Fibroblast of the conjunctiva (primary cell): ENCODE measurements at regions not wholly inside any gene's neighbourhood (a gene's known extent, or its start where the extent isn't known, plus 50 kb on each side); places are given as distances from the start of the nearest gene placed in this dataset.
"Not testable (repeated sequence)": the region's sequence is repeated elsewhere in the genome, so short reads cannot be mapped to it uniquely, and the experiment has no call there.

Source experiments
- DNase-seq: peaks from one replicate; pipeline ENCODE4 v3.0.0-alpha.2; 2010; ENCODE audit warnings: low read depth

DNA sequence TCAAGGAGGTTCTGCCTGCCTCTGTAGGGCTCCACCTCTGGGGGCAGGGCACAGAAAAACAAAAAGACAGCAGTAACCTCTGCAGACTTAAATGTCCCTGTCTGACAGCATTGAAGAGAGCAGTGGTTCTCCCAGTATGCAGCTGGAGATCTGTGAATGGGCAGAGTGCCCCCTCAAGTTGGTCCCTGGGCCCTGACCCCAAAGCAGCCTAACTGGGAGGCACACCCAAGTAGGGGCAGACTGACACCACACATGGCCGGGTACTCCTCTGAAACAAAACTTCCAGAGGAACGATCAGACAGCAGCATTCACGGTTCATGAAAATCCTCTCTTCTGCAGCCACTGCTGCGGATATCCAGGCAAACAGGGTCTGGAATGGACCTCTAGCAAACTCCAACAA is 409.2 kb downstream of the ALG10 start:
- DNase-seq: not testable (repeated sequence)
